ENCODE measurements at regions not wholly inside any gene's neighbourhood (a gene's known extent, or its start where the extent isn't known, plus 50 kb on each side); places are given as distances from the start of the nearest gene placed in this dataset.
"Not testable (repeated sequence)": the region's sequence is repeated elsewhere in the genome, so short reads cannot be mapped to it uniquely, and the experiment has no call there.

- H3K27ac ChIP-seq (ENCODE audit: low read depth, low read length) = no peak overlapping the region
- WGBS, 3 donors = 84 to 88% (median 84%) methylated on average over 5 of the region's 5 CpGs
Observed at GRCh38 chr5:1732945-1733344, 66.7 kb downstream of the MRPL36 start.

GRCh38 chr5:1732238-1732941 is 67.2 kb downstream of the MRPL36 start:
- no peak overlapping the region for H3K27ac ChIP-seq (ENCODE audit: low read depth, low read length)
- 79 to 87% (median 81%) methylated on average over 9 of the region's 9 CpGs for WGBS, 3 donors

DNA sequence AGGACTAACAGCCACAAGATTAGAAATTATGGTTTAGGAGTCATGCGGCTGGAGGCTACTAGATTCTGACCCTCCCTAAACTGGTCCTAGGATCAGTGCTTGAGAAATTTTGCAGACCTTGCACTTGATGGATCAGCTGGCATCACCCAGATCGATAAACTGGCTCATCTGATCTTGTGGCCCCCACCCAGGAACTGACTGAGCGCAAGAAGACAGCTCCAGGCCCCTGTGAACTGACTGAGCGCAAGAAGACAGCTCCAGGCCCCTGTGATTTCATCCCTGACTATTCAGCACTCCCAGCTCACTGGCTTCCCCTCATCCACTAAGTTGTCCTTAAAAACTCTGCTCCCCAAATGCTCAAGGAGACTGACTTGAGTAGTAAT is 67.8 kb downstream of the MRPL36 start:
- H3K27ac ChIP-seq (ENCODE audit: low read depth, low read length) = not testable (repeated sequence)
- WGBS, 3 donors = 83 to 86% (median 85%) methylated on average over 4 of the region's 4 CpGs

DNA sequence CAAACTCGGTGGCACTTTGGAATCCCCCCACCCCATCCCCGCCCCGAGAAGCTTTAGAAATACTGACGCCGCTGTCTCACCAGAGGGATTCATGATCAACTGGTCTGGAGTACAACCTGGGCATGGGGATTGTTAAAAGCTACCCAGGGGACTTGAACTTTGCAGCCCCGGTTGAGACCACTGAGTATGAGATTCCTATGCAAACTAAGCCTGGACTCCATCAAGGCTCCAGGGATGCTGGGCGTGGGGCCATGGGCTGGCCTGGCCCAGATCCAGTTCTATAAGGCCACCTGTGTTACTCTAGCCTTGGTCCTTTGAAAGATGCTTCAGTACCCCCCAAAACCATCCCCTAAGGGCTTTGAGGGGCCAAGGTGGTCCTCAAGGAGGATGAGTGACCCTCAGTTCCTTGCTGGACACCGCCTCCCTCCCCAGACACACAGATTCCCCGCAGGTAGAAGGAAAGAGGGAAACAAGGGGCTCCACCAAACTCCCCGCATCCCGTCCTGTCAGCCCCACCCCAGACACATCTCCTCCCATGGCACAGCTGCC is 68.5 kb downstream of the MRPL36 start:
- WGBS, 3 donors = 72 to 86% (median 76%) methylated on average over 11 of the region's 11 CpGs

GRCh38 chr5:1730487-1730847 is 69.2 kb downstream of the MRPL36 start:
- no peak overlapping the region for H3K27ac ChIP-seq (ENCODE audit: low read depth, low read length)
- 47 to 78% (median 73%) methylated on average over 7 of the region's 7 CpGs for WGBS, 3 donors

More for the DNA sequence above, 68.5 kb downstream of the MRPL36 start:
- H3K27ac ChIP-seq (ENCODE audit: low read depth, low read length) = no peak overlapping the region

- 88 to 90% (median 89%) methylated on average over 40 of the region's 40 CpGs for WGBS, 3 donors
- H3K27ac ChIP-seq (ENCODE audit: low read depth, low read length) = no peak overlapping the region
Observed at GRCh38 chr5:1729641-1730486, 69.8 kb downstream of the MRPL36 start.

GRCh38 chr5:1728846-1729245 is 70.8 kb downstream of the MRPL36 start:
- 83 to 93% (median 89%) methylated on average over 24 of the region's 24 CpGs for WGBS, 3 donors
- H3K27ac ChIP-seq (ENCODE audit: low read depth, low read length) = no peak overlapping the region

DNA sequence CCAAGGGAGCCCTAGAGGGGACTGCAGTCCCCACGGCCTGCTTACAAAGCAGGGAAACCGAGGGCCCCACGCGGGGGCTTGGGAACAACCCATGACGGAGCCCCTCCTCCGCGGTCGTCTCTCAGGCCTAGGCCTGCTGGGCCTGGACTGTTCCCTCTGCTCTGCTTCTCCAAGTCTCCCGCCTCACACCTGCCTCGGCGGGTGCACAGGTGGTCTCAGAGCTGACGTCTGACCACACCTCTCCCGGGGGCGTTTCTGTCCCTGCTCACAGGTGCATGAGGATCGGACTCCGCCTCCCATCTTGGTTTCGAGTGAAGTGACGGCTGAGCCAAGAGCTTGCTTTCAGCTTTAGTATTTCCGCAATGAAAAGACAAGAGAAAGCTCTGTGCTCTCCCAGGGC is 72.1 kb downstream of the MRPL36 start:
- WGBS, 3 donors = 79 to 85% (median 84%) methylated on average over 19 of the region's 19 CpGs

GRCh38 chr5:1726956-1727355 is 72.7 kb downstream of the MRPL36 start:
- no peak overlapping the region for H3K27ac ChIP-seq (ENCODE audit: low read depth, low read length)
- 92 to 93% (median 93%) methylated on average over 11 of the region's 11 CpGs for WGBS, 3 donors

More for the DNA sequence above, 72.1 kb downstream of the MRPL36 start:
- no peak overlapping the region for H3K27ac ChIP-seq (ENCODE audit: low read depth, low read length)

- 90 to 92% (median 90%) methylated on average over 11 of the region's 11 CpGs for WGBS, 3 donors
- no peak overlapping the region for H3K27ac ChIP-seq (ENCODE audit: low read depth, low read length)
Observed at GRCh38 chr5:1726469-1726865, 73.2 kb downstream of the MRPL36 start.

- 56 to 71% (median 63%) methylated on average over 41 of the region's 41 CpGs for WGBS, 3 donors
- no peak overlapping the region for H3K27ac ChIP-seq (ENCODE audit: low read depth, low read length)
Observed at GRCh38 chr5:1725641-1726468, 73.8 kb downstream of the MRPL36 start.

DNA sequence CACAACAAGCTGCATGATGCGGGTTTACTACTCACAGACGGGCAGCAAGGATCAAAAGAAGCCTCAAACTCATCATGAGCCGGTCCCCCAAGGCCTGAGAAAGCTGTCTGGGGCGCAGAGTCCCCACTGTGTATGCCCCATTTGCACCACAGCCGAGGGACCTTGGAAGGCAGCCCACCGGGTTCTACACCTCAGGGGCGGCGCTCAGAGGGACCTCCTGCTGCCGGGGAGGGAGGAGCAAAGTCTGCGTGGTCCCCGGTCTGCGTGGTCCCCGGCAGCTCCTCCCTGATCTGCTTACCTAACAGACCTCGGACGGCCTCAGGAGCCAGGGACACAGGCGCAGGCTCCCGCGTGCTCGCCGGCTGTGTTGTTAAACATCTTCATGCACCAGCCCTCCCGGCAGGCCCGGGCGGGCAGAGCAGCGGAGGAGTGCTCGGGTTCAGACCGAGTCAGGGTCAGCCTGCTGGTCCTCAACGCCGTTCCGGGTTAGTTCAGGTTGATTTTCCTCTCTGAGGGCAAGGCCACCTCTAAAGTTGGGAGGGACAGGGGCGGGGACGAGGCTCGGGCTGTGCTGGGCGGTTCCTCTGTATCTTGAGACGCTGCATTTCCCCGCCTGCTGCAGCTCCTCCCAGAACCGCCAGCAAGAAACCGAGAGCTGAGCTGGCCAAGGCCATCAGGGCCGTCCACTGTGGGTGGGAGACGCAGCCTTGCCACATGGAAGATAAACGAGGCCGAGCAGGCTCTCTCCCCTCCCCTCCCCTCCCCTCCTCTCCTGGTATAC is 74.6 kb downstream of the MRPL36 start:
- WGBS, 3 donors = 30 to 50% (median 43%) methylated on average over 41 of the region's 41 CpGs

DNA sequence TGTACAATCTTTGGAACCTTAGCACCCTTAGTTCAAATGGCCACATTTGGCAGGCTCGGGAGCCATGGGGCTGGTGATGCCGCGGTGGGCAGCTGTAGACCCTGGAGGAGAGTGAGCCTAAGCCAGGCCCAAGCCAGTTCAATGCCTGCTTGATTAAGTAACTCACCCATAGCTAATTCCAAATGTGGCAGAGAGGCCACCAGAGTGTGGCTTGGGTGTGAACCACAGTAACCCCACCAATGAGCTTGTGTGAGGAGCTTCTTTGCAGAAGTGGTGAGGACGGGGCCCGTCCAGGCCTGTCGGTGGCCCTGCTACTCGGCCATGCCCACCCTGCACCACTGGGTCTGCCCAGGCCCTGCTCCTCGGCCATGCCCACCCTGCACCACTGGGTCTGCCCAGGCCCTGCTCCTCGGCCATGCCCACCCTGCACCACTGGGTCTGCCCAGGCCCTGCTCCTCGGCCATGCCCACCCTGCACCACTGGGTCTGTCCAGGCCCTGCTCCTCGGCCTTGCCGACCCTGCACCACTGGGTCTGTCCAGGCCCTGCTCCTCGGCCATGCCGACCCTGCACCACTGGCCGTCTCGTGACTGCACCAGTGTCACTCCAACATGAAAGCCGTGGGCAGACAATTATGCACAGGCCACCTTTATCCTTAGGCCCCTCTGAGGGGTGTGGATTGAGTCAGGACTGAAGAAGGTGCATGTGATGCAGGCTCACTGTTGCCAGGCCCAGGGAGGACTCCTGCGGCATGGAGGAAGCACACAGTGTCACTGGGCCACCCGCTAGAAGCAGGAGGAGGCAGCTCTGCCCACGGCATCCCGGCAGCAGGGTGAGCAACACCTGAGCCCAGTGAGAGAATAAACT is 75.4 kb downstream of the MRPL36 start:
- WGBS, 3 donors = 84 to 89% (median 87%) methylated on average over 19 to 21 of the region's 21 CpGs
- no peak overlapping the region for H3K27ac ChIP-seq (ENCODE audit: low read depth, low read length)

More for the DNA sequence above, 74.6 kb downstream of the MRPL36 start:
- no peak overlapping the region for H3K27ac ChIP-seq (ENCODE audit: low read depth, low read length)

GRCh38 chr5:1723476-1723875 is 76.2 kb downstream of the MRPL36 start:
- WGBS, 3 donors = 83 to 95% (median 86%) methylated on average over 7 of the region's 7 CpGs
- H3K27ac ChIP-seq (ENCODE audit: low read depth, low read length) = no peak overlapping the region

DNA sequence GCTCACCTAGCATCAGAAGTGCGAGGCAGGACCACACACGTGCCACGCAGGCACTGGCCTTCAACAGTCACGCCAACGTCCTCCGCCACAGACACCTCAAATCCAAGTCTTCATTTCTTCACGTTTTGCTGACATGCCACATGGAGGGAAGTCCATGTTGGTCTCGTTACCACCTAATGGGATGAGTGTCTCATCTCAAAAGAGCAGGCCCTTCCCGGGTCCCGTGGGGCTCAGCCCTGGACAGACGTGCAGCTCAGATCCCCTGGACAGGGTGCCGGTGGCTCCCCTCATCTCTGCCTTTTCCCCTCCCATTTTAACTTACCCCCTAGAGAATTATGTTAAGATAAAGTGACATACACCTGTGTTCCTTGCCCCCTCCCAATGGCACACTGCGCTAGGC is 76.8 kb downstream of the MRPL36 start:
- H3K27ac ChIP-seq (ENCODE audit: low read depth, low read length) = no peak overlapping the region
- WGBS, 3 donors = 80 to 86% (median 84%) methylated on average over 13 of the region's 13 CpGs

GRCh38 chr5:1720396-1721110 is 79.1 kb downstream of the MRPL36 start:
- no peak overlapping the region for H3K27ac ChIP-seq (ENCODE audit: low read depth, low read length)
- WGBS, 3 donors = 78 to 83% (median 82%) methylated on average over 21 of the region's 21 CpGs
